Endothelial cell of umbilical vein (primary cell): ENCODE measurements at regions not wholly inside any gene's neighbourhood (a gene's known extent, or its start where the extent isn't known, plus 50 kb on each side); places are given as distances from the start of the nearest gene placed in this dataset.

Source experiments
- BruUV-seq: library from RNA; stranded (reverse); fragments of 400-500 nt; replicated peaks from 2 replicates; lab custom pipeline; 2021; lab: Mats Ljungman, UMichigan
- CTCF ChIA-PET: fragments of 300-600, 350-600 bp; sonication (Branson Sonifier 250); formaldehyde crosslinking; loops from one replicate; lab custom pipeline; 2021; ENCODE audit warnings: antibody characterized with exemption, inconsistent platforms; lab: Charles Lee
- POLR2A ChIA-PET: fragments of 300-600, 350-600 bp; sonication (Branson Sonifier 250); formaldehyde crosslinking; loops from one replicate; lab custom pipeline; 2021; ENCODE audit warnings: antibody characterized with exemption, inconsistent platforms; lab: Charles Lee
- DNase-seq: peaks from one replicate; pipeline ENCODE4 v3.0.0-alpha.2; 2011; ENCODE audit warnings: low read depth, low spot score
- FAIRE-seq: peaks from 2 replicates; lab custom pipeline; 2011; peaks lifted over from hg19 to GRCh38; lab: Jason Lieb, UNC
- H2AFZ ChIP-seq: 2 replicates; pipeline ENCODE4 v1.6.0; 2012; ENCODE audit warnings: low read depth, low read length, control low read depth, inconsistent platforms
- H3K27ac ChIP-seq: 2 replicates; pipeline ENCODE4 v1.5.1; 2011; ENCODE audit warnings: low read depth, mild to moderate bottlenecking, control low read depth, low read length, moderate library complexity; ENCODE audit not compliant: insufficient read depth
- H3K27me3 ChIP-seq, 2 experiments: 2 replicates each; pipeline versions ENCODE4 v1.6.0 to v1.6.1; 2011; ENCODE audit warnings: low read length in 2 of 2, mixed read lengths in 1 of 2; ENCODE audit not compliant: control insufficient read depth in 2 of 2, insufficient read depth in 2 of 2
- H3K36me3 ChIP-seq, 2 experiments: 2 replicates in 1 of 2; 3 replicates in 1 of 2; pipeline ENCODE4 v1.5.1; 2011; ENCODE audit warnings: low read length in 2 of 2, mild to moderate bottlenecking in 1 of 2, moderate library complexity in 1 of 2; ENCODE audit not compliant: control insufficient read depth in 2 of 2, insufficient read depth in 2 of 2; ENCODE audit errors: extremely low read depth in 1 of 2
- H3K4me1 ChIP-seq: 3 replicates; pipeline ENCODE4 v1.5.1; 2011; ENCODE audit warnings: mild to moderate bottlenecking, low read length; ENCODE audit not compliant: control insufficient read depth, insufficient read depth; ENCODE audit errors: extremely low read depth
- H3K4me2 ChIP-seq: 2 replicates; pipeline ENCODE4 v1.6.1; 2011; ENCODE audit warnings: low read length, control low read depth, mixed read lengths; ENCODE audit not compliant: insufficient read depth
- H3K4me3 ChIP-seq, 3 experiments: fragments of 200-600 bp in 1 of 3; sonication (generic), shearing (Covaris generic) in 1 of 3; replicated peaks in 1 of 3; 2 replicates each; pipeline ENCODE4 v1.5.1; 2011 to 2016; ENCODE audit warnings: control low read depth in 3 of 3, low read length in 3 of 3, mild to moderate bottlenecking in 2 of 3, inconsistent platforms in 1 of 3, low read depth in 1 of 3, moderate library complexity in 1 of 3; ENCODE audit not compliant: insufficient read depth in 1 of 3
- H3K79me2 ChIP-seq: 2 replicates; pipeline ENCODE4 v1.6.0; 2012; ENCODE audit warnings: low read length, inconsistent platforms; ENCODE audit not compliant: control insufficient read depth, insufficient read depth
- H3K9ac ChIP-seq: replicated peaks from 2 replicates; pipeline ENCODE3; 2011; ENCODE audit warnings: low read length, control low read depth; ENCODE audit not compliant: insufficient read depth; ENCODE audit errors: extremely low read depth
- H3K9me1 ChIP-seq: replicated peaks from 3 replicates; pipeline ENCODE4 v1.6.0; 2011; ENCODE audit warnings: mild to moderate bottlenecking, low read length; ENCODE audit not compliant: control insufficient read depth, insufficient read depth; ENCODE audit errors: extremely low read depth
- H3K9me3 ChIP-seq: replicated peaks from 2 replicates; pipeline ENCODE4 v1.5.1; 2012; ENCODE audit warnings: low read length, inconsistent platforms; ENCODE audit not compliant: control insufficient read depth, insufficient read depth
- H4K20me1 ChIP-seq: replicated peaks from 2 replicates; pipeline ENCODE3; 2011; ENCODE audit warnings: mild to moderate bottlenecking, low read length; ENCODE audit not compliant: control insufficient read depth, insufficient read depth; ENCODE audit errors: extremely low read depth
- EZH2 ChIP-seq: IDR thresholded peaks from 2 replicates; pipeline ENCODE4 v1.6.1; 2012; ENCODE audit warnings: borderline replicate concordance, low read depth, mild to moderate bottlenecking, moderate library complexity, low read length, inconsistent platforms; ENCODE audit not compliant: severe bottlenecking
- FOS ChIP-seq: IDR thresholded peaks from 2 replicates; pipeline ENCODE4 v1.6.1; 2011; ENCODE audit warnings: mild to moderate bottlenecking, low read length, moderate library complexity, borderline replicate concordance; ENCODE audit not compliant: insufficient read depth
- GATA2 ChIP-seq: IDR thresholded peaks from 2 replicates; pipeline ENCODE4 v1.7.0; 2011; ENCODE audit warnings: low read depth, mild to moderate bottlenecking, moderate library complexity, mixed read lengths, low read length; ENCODE audit not compliant: insufficient read length, insufficient read depth
- JUN ChIP-seq: IDR thresholded peaks from 2 replicates; pipeline ENCODE4 v1.6.1; 2011; ENCODE audit warnings: borderline replicate concordance, low read depth; ENCODE audit not compliant: insufficient read length, insufficient read depth
- MYC ChIP-seq: IDR thresholded peaks from one replicate; pipeline ENCODE4 v1.6.1; 2011; ENCODE audit warnings: mild to moderate bottlenecking, low read depth, low read length
- POLR2A ChIP-seq: IDR thresholded peaks from 2 replicates; pipeline ENCODE4 v1.6.1; 2012; ENCODE audit warnings: low read depth, mild to moderate bottlenecking, control low read depth, low read length
- POLR2AphosphoS5 ChIP-seq: IDR thresholded peaks from 2 replicates; pipeline ENCODE4 v1.6.1; 2012; ENCODE audit warnings: low read depth, mild to moderate bottlenecking, control low read depth, low read length, moderate library complexity; ENCODE audit not compliant: insufficient read depth
- dilution Hi-C: fragments of 300-500 bp; cut with MboI; formaldehyde crosslinking; loops from one replicate; pipeline ENCODE4 v1.15.0; 2019; ENCODE audit warnings: low sequenced_read_pairs; ENCODE audit not compliant: extremely low pct_ligation_motif_present
- intact Hi-C: fragments of 100-400 bp; cut with micrococcal nuclease; formaldehyde crosslinking; loops from one replicate; pipeline ENCODE4 v1.10.0; 2022
- TF ChIP-seq, protein P1 (sequence below): IDR thresholded peaks from 2 replicates; pipeline ENCODE4 v1.6.1; 2011; ENCODE audit not compliant: insufficient read depth, insufficient read length
- TF ChIP-seq, protein P2 (sequence below), 2 donors: IDR thresholded peaks; 1 replicate in 1 of 2; 2 replicates in 1 of 2; pipeline ENCODE4 v1.5.1; 2011; ENCODE audit warnings: low read length in 2 of 2, mild to moderate bottlenecking in 2 of 2, moderate library complexity in 2 of 2, control low read depth in 1 of 2, inconsistent platforms in 1 of 2, low read depth in 1 of 2; ENCODE audit not compliant: insufficient read depth in 1 of 2; ENCODE audit errors: extremely low read depth in 1 of 2

DNA sequence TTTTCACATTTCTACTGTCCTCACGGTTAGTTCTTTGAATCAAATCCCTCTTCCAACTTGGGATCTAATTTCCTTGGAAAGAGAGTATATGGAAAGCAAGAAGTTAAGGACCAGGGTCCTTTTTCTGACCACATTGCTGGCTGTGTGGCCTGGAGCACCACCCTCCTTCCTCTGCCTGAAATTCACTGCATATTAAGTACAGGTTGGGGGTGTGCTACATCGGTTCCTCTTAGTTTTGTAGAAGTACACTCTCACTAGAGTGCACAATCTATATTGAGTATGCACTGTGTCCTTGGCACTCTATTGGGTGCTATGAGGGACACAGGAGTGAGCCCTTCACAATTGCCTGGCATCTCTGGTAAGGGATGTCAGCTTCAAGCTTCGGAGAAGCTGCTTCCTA lies 53.8 kb upstream of the KLF9 start:
- ChIA-PET CTCF (interaction anchor here (1.7 to 2.7 kb wide), 2 partner anchors 16 to 134 kb away, joined by 4 to 11 read pairs; no protein-coding TSS in a partner anchor), POLR2A (no interaction called here)
- FAIRE-seq, result no peak
- TF ChIP-seq JUN (no peak), FOS (no peak), MYC (no peak), GATA2 (no peak), POLR2A (no peak), EZH2 (no peak), POLR2AphosphoS5 (no peak)
- TF ChIP-seq, protein P1, sequence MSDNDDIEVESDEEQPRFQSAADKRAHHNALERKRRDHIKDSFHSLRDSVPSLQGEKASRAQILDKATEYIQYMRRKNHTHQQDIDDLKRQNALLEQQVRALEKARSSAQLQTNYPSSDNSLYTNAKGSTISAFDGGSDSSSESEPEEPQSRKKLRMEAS, result no peak
- TF ChIP-seq, protein P2, sequence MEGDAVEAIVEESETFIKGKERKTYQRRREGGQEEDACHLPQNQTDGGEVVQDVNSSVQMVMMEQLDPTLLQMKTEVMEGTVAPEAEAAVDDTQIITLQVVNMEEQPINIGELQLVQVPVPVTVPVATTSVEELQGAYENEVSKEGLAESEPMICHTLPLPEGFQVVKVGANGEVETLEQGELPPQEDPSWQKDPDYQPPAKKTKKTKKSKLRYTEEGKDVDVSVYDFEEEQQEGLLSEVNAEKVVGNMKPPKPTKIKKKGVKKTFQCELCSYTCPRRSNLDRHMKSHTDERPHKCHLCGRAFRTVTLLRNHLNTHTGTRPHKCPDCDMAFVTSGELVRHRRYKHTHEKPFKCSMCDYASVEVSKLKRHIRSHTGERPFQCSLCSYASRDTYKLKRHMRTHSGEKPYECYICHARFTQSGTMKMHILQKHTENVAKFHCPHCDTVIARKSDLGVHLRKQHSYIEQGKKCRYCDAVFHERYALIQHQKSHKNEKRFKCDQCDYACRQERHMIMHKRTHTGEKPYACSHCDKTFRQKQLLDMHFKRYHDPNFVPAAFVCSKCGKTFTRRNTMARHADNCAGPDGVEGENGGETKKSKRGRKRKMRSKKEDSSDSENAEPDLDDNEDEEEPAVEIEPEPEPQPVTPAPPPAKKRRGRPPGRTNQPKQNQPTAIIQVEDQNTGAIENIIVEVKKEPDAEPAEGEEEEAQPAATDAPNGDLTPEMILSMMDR (IDR thresholded peaks at IDR 0.05; ENCODE audit: extremely low read depth in 1 of 2, insufficient read depth in 1 of 2, low read depth in 1 of 2, low read length in 2 of 2), result no peak
- Histone ChIP-seq H4K20me1 (no peaks in the 10 kb centered on the region), H3K27ac (no peak overlapping the region), H3K4me1 (peaks cover 18% of the 10 kb centered on the region), H2AFZ (no peak overlapping the region), H3K27me3 (no peaks in the 10 kb centered on the region), H3K9me1 (no peaks in the 10 kb centered on the region), H3K9ac (no peak overlapping the region), H3K36me3 (no peaks in the 10 kb centered on the region), H3K4me2 (no peak overlapping the region), H3K9me3 (no peaks in the 10 kb centered on the region), H3K4me3 (no peak overlapping the region), H3K79me2 (no peaks in the 10 kb centered on the region)
- no TSS peak for BruUV-seq
- intact Hi-C loops, result no loop called here
- DNase-seq, result no peak
- dilution Hi-C loops, result no loop called here
